Panc1 (cell line): ENCODE measurements at regions not wholly inside any gene's neighbourhood (a gene's known extent, or its start where the extent isn't known, plus 50 kb on each side); places are given as distances from the start of the nearest gene placed in this dataset.

Experiments used
- ATAC-seq: fragments of 200-7000 bp; cut with Tn5 transposase; 2 replicates; pipeline ENCODE4 v1.9.1; 2020; ENCODE audit warnings: mild to moderate bottlenecking, moderate library complexity
- BruUV-seq: library from RNA; stranded (reverse); fragments of 400-500 nt; replicated peaks from 2 replicates; lab custom pipeline; 2021; lab: Mats Ljungman, UMichigan
- CTCF ChIA-PET: fragments of 300-600 bp; sonication (Branson Sonifier 250); formaldehyde crosslinking; loops from one replicate; lab custom pipeline; 2022; ENCODE audit warnings: antibody characterized with exemption; lab: Charles Lee
- POLR2A ChIA-PET: fragments of 300-600 bp; sonication (Branson Sonifier 250); formaldehyde crosslinking; loops from one replicate; lab custom pipeline; 2022; ENCODE audit warnings: antibody characterized with exemption; lab: Charles Lee
- DNase-seq: peaks from one replicate; pipeline ENCODE4 v3.0.0-alpha.2; 2010; ENCODE audit warnings: low read depth, low spot score
- H3K27ac ChIP-seq: 2 replicates; pipeline ENCODE4 v1.5.1; 2011; ENCODE audit warnings: mild to moderate bottlenecking, low read length, inconsistent platforms
- H3K27me3 ChIP-seq: fragments of 200-500 bp; sonication (Bioruptor generic); 2 replicates; pipeline ENCODE4 v1.6.0; 2014; ENCODE audit warnings: low read length, inconsistent platforms; ENCODE audit not compliant: control insufficient read depth, insufficient read depth
- H3K36me3 ChIP-seq: fragments of 200-500 bp; sonication (Bioruptor generic); 2 replicates; pipeline ENCODE4 v1.5.1; 2014; ENCODE audit warnings: inconsistent platforms, mild to moderate bottlenecking, low read length, moderate library complexity; ENCODE audit not compliant: control insufficient read depth, insufficient read depth
- H3K4me1 ChIP-seq: 2 replicates; pipeline ENCODE4 v1.5.1; 2011; ENCODE audit warnings: inconsistent platforms, mild to moderate bottlenecking, low read length, moderate library complexity; ENCODE audit not compliant: control insufficient read depth, insufficient read depth
- H3K4me3 ChIP-seq, 2 experiments: 2 replicates each; pipeline ENCODE4 v1.5.1; 2011 to 2012; ENCODE audit warnings: low read depth in 2 of 2, low read length in 2 of 2, mild to moderate bottlenecking in 2 of 2, inconsistent platforms in 1 of 2, moderate library complexity in 1 of 2
- H3K9me3 ChIP-seq: fragments of 200-500 bp; sonication (Bioruptor generic); 2 replicates; pipeline ENCODE4 v1.5.1; 2014; ENCODE audit warnings: low read depth, mild to moderate bottlenecking, inconsistent platforms, low read length, moderate library complexity; ENCODE audit not compliant: control insufficient read depth, insufficient read depth
- POLR2AphosphoS5 ChIP-seq: IDR thresholded peaks from 2 replicates; pipeline ENCODE4 v1.6.1; 2012; ENCODE audit warnings: mild to moderate bottlenecking, low read depth, low read length, moderate library complexity
- SIN3A ChIP-seq: IDR thresholded peaks from 2 replicates; pipeline ENCODE4 v1.6.1; 2012; ENCODE audit warnings: low read depth, mild to moderate bottlenecking, low read length, moderate library complexity, borderline replicate concordance; ENCODE audit not compliant: insufficient read depth
- TCF7L2 ChIP-seq: IDR thresholded peaks from 2 replicates; pipeline ENCODE4 v1.6.1; 2011; ENCODE audit warnings: mild to moderate bottlenecking, low read depth, low read length, inconsistent platforms
- in situ Hi-C: cut with HindIII; loops from 2 replicates; pipeline ENCODE4 v1.10.0; 2016; ENCODE audit warnings: low sequenced_read_pairs, low pct_unique_long_range_greater_than_20kb
- intact Hi-C: fragments of 100-400 bp; cut with micrococcal nuclease; formaldehyde crosslinking; loops from one replicate; pipeline ENCODE4 v1.10.0; 2022; ENCODE audit not compliant: unreplicated experiment
- TF ChIP-seq, protein P1 (sequence below), 2 experiments: IDR thresholded peaks; 2 replicates each; pipeline ENCODE4 v1.6.1; 2011 to 2012; ENCODE audit warnings: low read depth in 2 of 2, control low read depth in 1 of 2, low read length in 1 of 2, mild to moderate bottlenecking in 1 of 2, moderate library complexity in 1 of 2; ENCODE audit not compliant: insufficient read depth in 1 of 2
- TF ChIP-seq, protein P2 (sequence below): fragments of 450-650 bp; IDR thresholded peaks from 2 replicates; pipeline ENCODE4 v1.5.1; 2017; ENCODE audit warnings: mild to moderate bottlenecking

DNA sequence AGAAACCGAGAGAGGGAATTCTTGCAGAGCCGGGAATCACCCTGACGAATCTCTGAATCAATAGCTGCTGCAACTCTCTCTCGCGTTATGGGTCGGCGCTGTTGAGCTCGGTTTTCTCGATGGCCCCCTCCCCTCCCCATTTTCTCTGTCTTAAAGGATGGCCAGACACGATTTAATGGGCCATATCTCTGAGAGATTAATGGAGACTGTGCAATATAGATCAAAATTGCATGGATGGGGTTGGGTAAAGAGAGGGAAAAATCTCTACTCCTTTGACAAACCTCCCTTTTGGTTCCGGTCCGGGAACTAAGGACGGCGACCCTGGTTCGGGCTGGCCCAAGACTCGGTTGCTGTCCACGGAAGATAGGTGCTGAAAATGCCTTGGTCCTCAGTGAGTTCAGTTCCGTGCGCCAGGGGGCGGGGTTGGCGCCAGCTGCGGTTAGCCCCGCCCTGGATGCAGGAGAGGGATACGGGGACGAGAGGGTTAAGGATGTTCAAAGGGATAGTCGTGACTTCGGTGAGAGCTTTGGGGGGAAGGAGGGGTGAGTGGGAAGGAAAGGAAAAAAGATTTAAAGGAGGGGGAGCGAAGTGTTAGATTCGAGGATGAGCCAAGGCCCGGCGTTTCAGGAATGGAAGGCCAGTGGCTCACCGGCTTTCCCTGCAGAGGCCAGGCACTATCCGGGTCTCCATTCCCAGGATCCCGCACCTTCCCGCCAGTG is 103.6 kb upstream of the HSD17B12 start:
- H3K27ac ChIP-seq: no peak overlapping the region
- TF ChIP-seq TCF7L2: no peak
- TF ChIP-seq POLR2AphosphoS5: no peak
- TF ChIP-seq, protein P1, sequence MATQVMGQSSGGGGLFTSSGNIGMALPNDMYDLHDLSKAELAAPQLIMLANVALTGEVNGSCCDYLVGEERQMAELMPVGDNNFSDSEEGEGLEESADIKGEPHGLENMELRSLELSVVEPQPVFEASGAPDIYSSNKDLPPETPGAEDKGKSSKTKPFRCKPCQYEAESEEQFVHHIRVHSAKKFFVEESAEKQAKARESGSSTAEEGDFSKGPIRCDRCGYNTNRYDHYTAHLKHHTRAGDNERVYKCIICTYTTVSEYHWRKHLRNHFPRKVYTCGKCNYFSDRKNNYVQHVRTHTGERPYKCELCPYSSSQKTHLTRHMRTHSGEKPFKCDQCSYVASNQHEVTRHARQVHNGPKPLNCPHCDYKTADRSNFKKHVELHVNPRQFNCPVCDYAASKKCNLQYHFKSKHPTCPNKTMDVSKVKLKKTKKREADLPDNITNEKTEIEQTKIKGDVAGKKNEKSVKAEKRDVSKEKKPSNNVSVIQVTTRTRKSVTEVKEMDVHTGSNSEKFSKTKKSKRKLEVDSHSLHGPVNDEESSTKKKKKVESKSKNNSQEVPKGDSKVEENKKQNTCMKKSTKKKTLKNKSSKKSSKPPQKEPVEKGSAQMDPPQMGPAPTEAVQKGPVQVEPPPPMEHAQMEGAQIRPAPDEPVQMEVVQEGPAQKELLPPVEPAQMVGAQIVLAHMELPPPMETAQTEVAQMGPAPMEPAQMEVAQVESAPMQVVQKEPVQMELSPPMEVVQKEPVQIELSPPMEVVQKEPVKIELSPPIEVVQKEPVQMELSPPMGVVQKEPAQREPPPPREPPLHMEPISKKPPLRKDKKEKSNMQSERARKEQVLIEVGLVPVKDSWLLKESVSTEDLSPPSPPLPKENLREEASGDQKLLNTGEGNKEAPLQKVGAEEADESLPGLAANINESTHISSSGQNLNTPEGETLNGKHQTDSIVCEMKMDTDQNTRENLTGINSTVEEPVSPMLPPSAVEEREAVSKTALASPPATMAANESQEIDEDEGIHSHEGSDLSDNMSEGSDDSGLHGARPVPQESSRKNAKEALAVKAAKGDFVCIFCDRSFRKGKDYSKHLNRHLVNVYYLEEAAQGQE (IDR thresholded peaks at IDR 0.05; ENCODE audit: insufficient read depth in 1 of 2, low read depth in 2 of 2, low read length in 1 of 2): peak; percentile 98
- TF ChIP-seq SIN3A: no peak
- TF ChIP-seq, protein P2, sequence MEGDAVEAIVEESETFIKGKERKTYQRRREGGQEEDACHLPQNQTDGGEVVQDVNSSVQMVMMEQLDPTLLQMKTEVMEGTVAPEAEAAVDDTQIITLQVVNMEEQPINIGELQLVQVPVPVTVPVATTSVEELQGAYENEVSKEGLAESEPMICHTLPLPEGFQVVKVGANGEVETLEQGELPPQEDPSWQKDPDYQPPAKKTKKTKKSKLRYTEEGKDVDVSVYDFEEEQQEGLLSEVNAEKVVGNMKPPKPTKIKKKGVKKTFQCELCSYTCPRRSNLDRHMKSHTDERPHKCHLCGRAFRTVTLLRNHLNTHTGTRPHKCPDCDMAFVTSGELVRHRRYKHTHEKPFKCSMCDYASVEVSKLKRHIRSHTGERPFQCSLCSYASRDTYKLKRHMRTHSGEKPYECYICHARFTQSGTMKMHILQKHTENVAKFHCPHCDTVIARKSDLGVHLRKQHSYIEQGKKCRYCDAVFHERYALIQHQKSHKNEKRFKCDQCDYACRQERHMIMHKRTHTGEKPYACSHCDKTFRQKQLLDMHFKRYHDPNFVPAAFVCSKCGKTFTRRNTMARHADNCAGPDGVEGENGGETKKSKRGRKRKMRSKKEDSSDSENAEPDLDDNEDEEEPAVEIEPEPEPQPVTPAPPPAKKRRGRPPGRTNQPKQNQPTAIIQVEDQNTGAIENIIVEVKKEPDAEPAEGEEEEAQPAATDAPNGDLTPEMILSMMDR: peak; percentile 46
- peak overlapping the region in 1 of 2 experiments; percentile 26; a peak in 2 of 4 replicates for H3K4me3 ChIP-seq
- ATAC-seq (no peak), DNase-seq (no peak)
- no TSS peak for BruUV-seq
- no peaks in the 10 kb centered on the region for H3K36me3 ChIP-seq
- intact Hi-C loops (loop anchor here (5.0 kb wide), 1 partner anchor 235 kb away; no protein-coding TSS in a partner anchor), in situ Hi-C loops (no loop called here)
- peaks cover 34% of the 10 kb centered on the region for H3K4me1 ChIP-seq
- POLR2A ChIA-PET: no interaction called here
- peaks cover 75% of the 10 kb centered on the region for H3K27me3 ChIP-seq
- CTCF ChIA-PET: no interaction called here
- no peaks in the 10 kb centered on the region for H3K9me3 ChIP-seq

DNA sequence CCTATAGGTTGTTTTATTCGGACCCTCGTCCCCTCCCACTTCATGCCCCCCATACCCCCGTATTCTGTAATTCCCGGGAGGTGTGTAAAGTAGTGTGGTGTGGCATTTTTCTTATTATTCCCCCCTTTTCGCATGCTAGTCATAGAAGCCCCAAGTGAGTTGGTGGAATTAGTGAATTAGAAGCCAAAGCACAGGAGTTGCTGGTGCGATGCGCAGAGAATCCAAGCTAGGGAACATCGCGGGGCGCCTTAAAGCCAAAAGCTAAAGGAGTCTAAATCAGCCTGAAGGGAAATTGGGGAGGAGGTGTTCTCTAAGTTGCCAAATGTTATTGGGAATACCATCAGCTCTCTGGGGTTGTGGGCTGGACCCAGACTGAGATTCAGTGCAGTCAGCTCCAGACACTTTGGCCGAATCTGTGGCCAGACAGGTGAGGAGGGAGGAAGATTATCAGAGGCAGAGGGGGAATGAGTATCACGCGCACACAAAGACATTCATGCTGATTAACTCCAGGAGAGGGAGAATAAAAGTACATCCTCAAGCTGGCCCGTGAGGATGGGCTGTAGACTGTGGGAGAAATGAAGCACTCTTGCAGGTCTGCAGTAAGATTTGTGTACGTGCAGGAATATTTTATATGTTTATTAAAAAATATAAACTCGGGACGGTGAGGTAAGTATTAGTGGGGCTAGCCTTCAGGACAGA is 102.8 kb upstream of the HSD17B12 start:
- ChIA-PET CTCF (no interaction called here), POLR2A (no interaction called here)
- in situ Hi-C loops: no loop called here
- peaks cover 34% of the 10 kb centered on the region for H3K4me1 ChIP-seq
- H3K36me3 ChIP-seq: no peaks in the 10 kb centered on the region
- ATAC-seq: no peak
- no peak for DNase-seq
- no peaks in the 10 kb centered on the region for H3K9me3 ChIP-seq
- peaks cover 69% of the 10 kb centered on the region for H3K27me3 ChIP-seq
- BruUV-seq: no TSS peak
- H3K27ac ChIP-seq: no peak overlapping the region
- TF ChIP-seq, protein P1 (IDR thresholded peaks at IDR 0.05; ENCODE audit: insufficient read depth in 1 of 2, low read depth in 2 of 2, low read length in 1 of 2): no peak
- TF ChIP-seq POLR2AphosphoS5 (no peak), SIN3A (no peak), TCF7L2 (no peak)
- TF ChIP-seq, protein P2: no peak
- no peak overlapping the region; a peak in 1 of 4 replicates for H3K4me3 ChIP-seq
- intact Hi-C loops: loop anchor here (5.0 kb wide), 1 partner anchor 235 kb away; no protein-coding TSS in a partner anchor
